Mesothelial cell of epicardium (in vitro differentiated cells): ENCODE measurements at regions not wholly inside any gene's neighbourhood (a gene's known extent, or its start where the extent isn't known, plus 50 kb on each side); places are given as distances from the start of the nearest gene placed in this dataset.
"Not testable (repeated sequence)": the region's sequence is repeated elsewhere in the genome, so short reads cannot be mapped to it uniquely, and the experiment has no call there.

Experiments used
- DNase-seq, 2 experiments: peaks; one replicate each; pipeline ENCODE4 v3.0.0; 2021; ENCODE audit warnings: low spot score in 2 of 2; ENCODE audit not compliant: unreplicated experiment in 2 of 2
- H3K27ac Mint-ChIP-seq: 2 replicates; pipeline ENCODE4 v1.8.0; 2021; ENCODE audit warnings: mixed read lengths
- H3K27me3 Mint-ChIP-seq: 2 replicates; pipeline ENCODE4 v1.8.0; 2021; ENCODE audit warnings: low read depth, mixed read lengths
- H3K36me3 Mint-ChIP-seq: 2 replicates; pipeline ENCODE4 v1.8.0; 2021; ENCODE audit warnings: mixed read lengths
- H3K4me1 Mint-ChIP-seq: 2 replicates; pipeline ENCODE4 v1.8.0; 2021; ENCODE audit warnings: mixed read lengths
- H3K4me3 Mint-ChIP-seq: 2 replicates; pipeline ENCODE4 v1.8.0; 2021; ENCODE audit warnings: mild to moderate bottlenecking, moderate library complexity, mixed read lengths
- H3K9me3 Mint-ChIP-seq: 2 replicates; pipeline ENCODE4 v1.8.0; 2021; ENCODE audit warnings: mixed read lengths
- TF ChIP-seq, protein P1 (sequence below): fragments of 200-600 bp; sonication (generic); IDR thresholded peaks from one replicate; pipeline ENCODE4 v1.5.0; 2021; ENCODE audit warnings: antibody characterized with exemption; ENCODE audit not compliant: unreplicated experiment

DNA sequence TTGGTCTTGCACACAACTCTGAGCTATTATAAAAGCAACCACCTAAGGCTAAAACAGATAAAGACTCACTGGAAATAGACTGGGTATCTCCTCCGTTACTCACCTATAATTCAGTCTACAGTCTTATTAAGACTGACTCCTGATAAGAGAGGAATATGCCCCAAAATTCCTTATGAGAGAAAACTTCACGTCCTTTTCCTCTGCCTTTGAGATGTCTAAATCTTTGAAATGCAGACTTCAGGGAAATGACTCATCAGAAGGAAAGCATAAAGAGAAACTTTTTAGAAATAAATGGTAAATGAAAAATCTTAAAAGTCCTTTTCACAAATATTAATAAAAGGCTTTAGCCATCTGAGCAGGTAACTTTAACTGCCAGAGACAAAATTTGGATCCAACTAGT, 187.5 kb upstream of the RTL1 start:
- TF ChIP-seq, protein P1, sequence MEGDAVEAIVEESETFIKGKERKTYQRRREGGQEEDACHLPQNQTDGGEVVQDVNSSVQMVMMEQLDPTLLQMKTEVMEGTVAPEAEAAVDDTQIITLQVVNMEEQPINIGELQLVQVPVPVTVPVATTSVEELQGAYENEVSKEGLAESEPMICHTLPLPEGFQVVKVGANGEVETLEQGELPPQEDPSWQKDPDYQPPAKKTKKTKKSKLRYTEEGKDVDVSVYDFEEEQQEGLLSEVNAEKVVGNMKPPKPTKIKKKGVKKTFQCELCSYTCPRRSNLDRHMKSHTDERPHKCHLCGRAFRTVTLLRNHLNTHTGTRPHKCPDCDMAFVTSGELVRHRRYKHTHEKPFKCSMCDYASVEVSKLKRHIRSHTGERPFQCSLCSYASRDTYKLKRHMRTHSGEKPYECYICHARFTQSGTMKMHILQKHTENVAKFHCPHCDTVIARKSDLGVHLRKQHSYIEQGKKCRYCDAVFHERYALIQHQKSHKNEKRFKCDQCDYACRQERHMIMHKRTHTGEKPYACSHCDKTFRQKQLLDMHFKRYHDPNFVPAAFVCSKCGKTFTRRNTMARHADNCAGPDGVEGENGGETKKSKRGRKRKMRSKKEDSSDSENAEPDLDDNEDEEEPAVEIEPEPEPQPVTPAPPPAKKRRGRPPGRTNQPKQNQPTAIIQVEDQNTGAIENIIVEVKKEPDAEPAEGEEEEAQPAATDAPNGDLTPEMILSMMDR: no peak
- Mint-ChIP-seq H3K9me3 (no peaks in the 10 kb centered on the region), H3K27me3 (no peaks in the 10 kb centered on the region), H3K36me3 (no peaks in the 10 kb centered on the region), H3K27ac (peak overlapping the region; percentile 54), H3K4me3 (no peak overlapping the region), H3K4me1 (peaks cover 7% of the 10 kb centered on the region)
- no peak for DNase-seq

DNA sequence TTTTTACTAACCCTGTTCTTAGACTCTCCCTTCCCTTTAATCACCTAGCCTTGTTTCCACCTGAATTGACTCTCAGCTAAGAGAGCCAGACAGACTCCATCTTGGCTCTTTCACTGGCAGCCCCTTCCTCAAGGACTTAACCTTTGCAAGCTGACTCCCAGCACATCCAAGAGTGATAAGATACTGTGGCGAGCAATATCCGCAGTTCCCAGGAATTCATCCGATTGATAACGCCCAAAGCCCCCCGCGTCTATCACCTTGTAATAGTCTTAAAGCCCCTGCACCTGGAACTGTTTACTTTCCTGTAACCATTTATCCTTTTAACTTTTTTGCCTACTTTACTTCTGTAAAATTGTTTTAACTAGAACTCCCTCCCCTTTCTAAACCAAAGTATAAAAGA, 191.4 kb upstream of the RTL1 start:
- H3K4me1 Mint-ChIP-seq, H3K4me3 Mint-ChIP-seq, DNase-seq, H3K36me3 Mint-ChIP-seq, H3K27ac Mint-ChIP-seq, H3K27me3 Mint-ChIP-seq, H3K9me3 Mint-ChIP-seq: not testable (repeated sequence)

DNA sequence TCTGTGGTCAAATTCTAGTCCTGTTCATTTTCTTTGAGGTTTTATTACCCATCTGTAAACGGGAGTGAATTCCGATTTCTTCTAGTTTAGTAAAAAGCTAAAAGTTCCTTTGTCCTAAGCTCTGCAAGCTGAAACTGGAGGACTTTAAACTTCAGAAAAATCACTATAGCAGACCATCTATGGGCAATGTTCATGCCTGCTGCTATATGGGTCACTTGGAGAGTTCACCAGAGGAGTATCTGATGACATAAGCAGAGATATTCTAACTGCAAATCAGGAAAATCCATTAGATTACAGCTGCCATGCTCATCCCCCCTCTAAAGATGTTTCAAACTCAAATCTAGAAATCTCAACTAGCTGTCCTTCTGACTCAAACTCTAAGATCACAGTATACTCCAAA, 193.0 kb upstream of the RTL1 start:
- H3K27ac Mint-ChIP-seq: no peak overlapping the region
- DNase-seq: no peak

DNA sequence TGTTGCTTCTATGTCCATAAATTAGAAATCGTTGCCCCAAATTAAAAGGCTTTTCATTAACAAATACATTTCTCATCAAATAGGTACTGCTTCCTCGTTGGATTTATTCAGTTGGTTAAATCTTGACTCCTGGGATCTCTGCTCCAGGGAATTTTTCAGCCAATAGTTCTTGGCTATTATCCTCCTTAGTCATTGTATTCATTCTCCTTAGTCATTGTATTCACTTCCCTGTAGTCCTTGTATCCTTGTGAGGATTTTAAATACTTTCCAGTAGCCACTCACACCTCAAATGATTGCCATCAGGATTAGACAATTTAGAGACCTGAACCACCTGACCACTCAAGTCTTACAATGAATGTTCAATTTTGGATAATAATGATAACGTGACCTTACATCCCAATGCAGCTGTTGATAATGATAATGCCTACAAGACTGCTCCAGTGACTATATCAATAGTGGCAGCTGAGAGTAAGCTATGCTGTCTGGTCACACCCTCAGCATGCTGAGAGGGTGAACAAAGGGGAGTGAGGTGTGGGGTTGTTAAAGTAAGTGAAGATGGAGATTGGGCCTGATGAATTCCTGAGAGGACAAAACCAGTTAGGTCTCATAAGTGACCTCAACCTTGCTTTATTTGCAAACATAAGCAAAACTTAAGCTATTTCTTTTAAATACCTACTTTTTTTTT, 193.7 kb upstream of the RTL1 start:
- H3K4me1 Mint-ChIP-seq: peaks cover 5% of the 10 kb centered on the region
- H3K27me3 Mint-ChIP-seq: no peaks in the 10 kb centered on the region
- peaks cover 6% of the 10 kb centered on the region for H3K9me3 Mint-ChIP-seq
- no peaks in the 10 kb centered on the region for H3K36me3 Mint-ChIP-seq
- H3K4me3 Mint-ChIP-seq: no peak overlapping the region
- H3K27ac Mint-ChIP-seq: no peak overlapping the region
- TF ChIP-seq, protein P1: no peak
- no peak for DNase-seq

More for the DNA sequence above, 193.0 kb upstream of the RTL1 start:
- TF ChIP-seq, protein P1: no peak
- Mint-ChIP-seq H3K9me3 (peaks cover 6% of the 10 kb centered on the region), H3K4me3 (no peak overlapping the region), H3K36me3 (no peaks in the 10 kb centered on the region), H3K4me1 (peaks cover 5% of the 10 kb centered on the region), H3K27me3 (no peaks in the 10 kb centered on the region)

DNA sequence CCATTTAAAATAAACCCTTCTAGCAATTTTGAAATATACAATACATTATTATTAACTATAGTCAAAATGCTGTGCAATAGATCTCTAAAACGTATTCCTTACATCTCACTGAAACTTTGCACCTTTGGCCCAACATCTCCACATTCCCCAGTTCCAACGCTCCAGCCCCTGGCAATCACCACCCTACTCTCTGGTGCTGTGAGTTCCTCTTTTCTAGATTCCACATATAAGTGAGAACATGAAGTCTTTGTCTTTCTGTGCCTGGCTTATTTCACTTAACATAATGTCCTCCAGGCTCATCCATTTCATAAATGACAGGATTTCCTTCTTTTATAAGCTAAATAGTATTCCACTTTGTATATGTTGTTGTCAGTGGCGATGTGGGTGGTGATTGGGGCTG, 194.7 kb upstream of the RTL1 start:
- DNase-seq: no peak
- H3K9me3 Mint-ChIP-seq: peaks cover 6% of the 10 kb centered on the region
- H3K27ac Mint-ChIP-seq: no peak overlapping the region

DNA sequence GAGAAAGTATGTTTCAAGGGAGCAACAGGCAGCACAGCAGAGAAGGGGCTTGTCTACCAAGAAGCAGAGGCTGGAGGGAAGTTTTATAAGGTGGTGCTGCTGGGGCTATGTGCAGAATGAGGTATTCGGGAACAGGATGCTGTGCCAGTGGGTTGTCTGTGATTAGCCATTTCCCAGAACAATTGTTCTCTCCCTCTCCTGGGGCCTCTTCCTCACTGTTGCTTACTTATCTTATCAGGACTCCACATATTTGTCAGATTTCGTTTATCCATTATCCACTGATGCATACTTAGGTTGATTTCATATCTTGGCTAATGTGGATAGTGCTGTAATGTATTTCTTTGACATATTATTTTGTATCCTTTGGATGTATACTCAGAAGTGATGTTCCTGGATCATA, 195.1 kb upstream of the RTL1 start:
- H3K27me3 Mint-ChIP-seq: no peaks in the 10 kb centered on the region
- peaks cover 5% of the 10 kb centered on the region for H3K4me1 Mint-ChIP-seq
- H3K27ac Mint-ChIP-seq: no peak overlapping the region
- TF ChIP-seq, protein P1: no peak
- H3K36me3 Mint-ChIP-seq: no peaks in the 10 kb centered on the region
- H3K9me3 Mint-ChIP-seq: peaks cover 6% of the 10 kb centered on the region
- DNase-seq: no peak
- H3K4me3 Mint-ChIP-seq: no peak overlapping the region

More for the DNA sequence above, 194.7 kb upstream of the RTL1 start:
- Mint-ChIP-seq H3K4me3 (no peak overlapping the region), H3K36me3 (no peaks in the 10 kb centered on the region), H3K27me3 (no peaks in the 10 kb centered on the region), H3K4me1 (peaks cover 5% of the 10 kb centered on the region)
- TF ChIP-seq, protein P1: no peak
